Cardiac fibroblast (primary cell): ENCODE measurements at regions not wholly inside any gene's neighbourhood (a gene's known extent, or its start where the extent isn't known, plus 50 kb on each side); places are given as distances from the start of the nearest gene placed in this dataset.

Experiments used
- DNase-seq, 2 donors: peaks; one replicate each; pipeline versions ENCODE4 v3.0.0 to v3.0.0-alpha.2; 2010; ENCODE audit warnings: low read depth in 2 of 2
- H3K4me3 ChIP-seq, 2 donors: replicated peaks in 1 of 2; 1 replicate in 1 of 2; 2 replicates in 1 of 2; pipeline ENCODE4 v1.5.1; 2011; ENCODE audit warnings: low read depth in 2 of 2, low read length in 2 of 2, mild to moderate bottlenecking in 2 of 2, moderate library complexity in 1 of 2
- CTCF ChIP-seq: IDR thresholded peaks from one replicate; pipeline ENCODE4 v1.5.1; 2011; ENCODE audit warnings: low read depth, mild to moderate bottlenecking, low read length, inconsistent platforms

DNA sequence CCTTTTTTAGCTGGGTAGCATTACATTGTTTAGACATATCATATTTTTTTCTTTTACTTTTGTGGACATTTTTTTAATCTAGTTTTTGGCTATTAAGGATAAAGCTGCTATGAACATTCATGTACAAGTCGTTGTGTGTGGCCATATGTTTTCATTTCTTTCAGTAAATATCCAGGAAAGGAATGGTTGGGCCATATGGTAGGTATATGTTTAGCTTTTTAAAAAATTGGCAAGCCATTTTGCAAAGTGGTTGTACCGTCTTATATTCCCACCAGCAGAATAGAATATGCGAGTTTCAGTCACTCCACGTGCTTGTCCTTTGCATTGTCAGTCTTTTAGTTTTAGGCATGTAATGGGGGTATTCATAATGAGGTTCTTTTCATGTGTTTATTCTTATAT, 106.3 kb upstream of the NOX3 start:
- TF ChIP-seq CTCF: no peak
- no peak overlapping the region for H3K4me3 ChIP-seq
- DNase-seq: no peak

DNA sequence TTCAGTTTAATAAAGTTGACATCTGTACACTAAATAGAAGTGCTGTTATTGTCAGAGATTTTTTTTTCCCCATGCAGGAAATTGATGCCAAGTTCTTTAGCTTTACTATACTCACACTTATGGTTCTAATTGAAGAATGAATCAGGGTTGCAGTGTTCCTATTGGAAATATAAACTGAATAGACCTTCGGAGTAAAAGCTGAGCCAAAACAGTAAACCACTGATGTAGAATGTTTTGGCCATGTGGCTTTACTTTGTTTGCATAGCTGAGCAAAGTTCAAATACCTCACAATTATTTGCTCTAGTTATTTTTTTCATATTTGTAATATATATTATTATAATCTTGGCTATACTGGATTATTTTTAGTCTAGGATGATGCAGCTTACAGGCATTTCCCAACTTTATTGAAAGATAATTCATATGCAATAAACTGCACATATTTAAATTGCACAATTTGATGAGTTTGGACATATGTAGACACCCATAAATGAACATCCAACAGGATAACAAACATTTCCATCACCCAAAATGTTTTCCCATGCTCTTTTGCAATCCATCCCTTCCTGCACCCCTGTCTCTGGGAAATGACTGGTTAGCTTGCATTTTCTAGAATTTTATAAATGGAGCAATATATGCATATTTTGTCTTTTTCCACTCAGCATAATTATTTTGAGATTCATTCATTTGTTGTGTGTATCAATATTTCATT, 105.8 kb upstream of the NOX3 start:
- TF ChIP-seq CTCF: no peak
- H3K4me3 ChIP-seq: no peak overlapping the region
- DNase-seq: no peak

DNA sequence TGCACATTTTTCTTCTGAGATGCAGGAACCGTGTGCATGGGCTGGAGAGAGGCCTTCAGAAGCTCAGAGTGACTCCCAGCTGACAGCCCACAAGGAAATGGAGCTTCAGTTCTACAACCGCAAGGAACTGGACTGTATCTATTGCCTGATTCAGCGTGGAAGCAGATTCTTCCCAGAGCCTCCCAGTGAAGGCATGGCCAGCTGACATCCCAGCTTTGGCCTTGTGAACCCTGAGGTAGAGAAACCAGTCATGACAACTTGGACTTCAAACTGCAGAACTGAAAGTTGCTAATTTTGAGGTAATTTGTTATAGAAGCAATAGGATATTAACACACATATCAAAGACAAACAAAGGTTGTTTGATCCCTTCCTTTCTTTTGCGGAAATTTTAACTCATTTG, 94.3 kb upstream of the NOX3 start:
- DNase-seq: no peak
- H3K4me3 ChIP-seq: no peak overlapping the region
- TF ChIP-seq CTCF: no peak

GRCh38 chr6:155549028-155549798, 93.6 kb upstream of the NOX3 start:
- H3K4me3 ChIP-seq: no peak overlapping the region
- DNase-seq: no peak
- no peak for TF ChIP-seq CTCF

DNA sequence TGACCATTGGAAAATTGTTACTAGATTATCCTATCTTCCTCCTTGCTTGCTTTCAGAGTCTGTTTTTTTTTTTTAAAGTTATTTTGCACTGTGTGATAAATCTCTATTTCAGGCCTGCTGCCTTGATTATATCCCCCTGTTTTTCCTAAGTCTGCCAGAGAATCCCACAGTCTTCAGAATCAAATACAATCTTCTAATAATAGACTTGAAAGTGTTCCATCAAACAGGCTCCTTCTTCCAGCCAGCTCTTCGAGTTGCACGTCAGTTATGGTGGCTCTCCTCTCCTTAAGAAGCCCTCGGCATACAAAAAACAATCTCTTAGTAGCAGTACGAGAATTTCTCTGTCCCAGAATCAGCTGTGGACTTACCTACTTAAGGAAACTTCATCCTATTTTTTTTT, 92.9 kb upstream of the NOX3 start:
- TF ChIP-seq CTCF: no peak
- DNase-seq: no peak

DNA sequence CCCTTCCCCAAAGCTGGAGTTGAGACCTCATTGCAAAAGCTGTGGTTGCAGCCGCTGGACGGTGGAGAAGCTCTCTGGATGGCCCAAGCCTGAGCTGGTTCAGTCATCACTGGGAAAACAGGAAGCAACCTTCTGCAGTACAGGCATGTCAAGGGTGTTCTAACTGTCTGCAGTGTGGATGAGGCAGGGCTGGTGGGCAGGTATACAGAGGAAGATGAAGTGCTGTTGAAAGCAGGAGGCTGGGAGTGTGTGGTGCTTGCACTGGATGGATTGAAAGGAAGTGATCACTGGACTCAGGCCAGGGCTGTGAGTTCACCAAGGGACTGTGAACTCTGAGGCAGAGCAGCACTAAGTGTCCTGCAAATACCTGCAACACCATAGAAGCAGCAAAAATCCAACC, 89.0 kb upstream of the NOX3 start:
- DNase-seq: no peak
- no peak for TF ChIP-seq CTCF
- no peak overlapping the region for H3K4me3 ChIP-seq

More for the DNA sequence above, 92.9 kb upstream of the NOX3 start:
- H3K4me3 ChIP-seq: no peak overlapping the region
